GM18507 (cell line): ENCODE measurements at regions not wholly inside any gene's neighbourhood (a gene's known extent, or its start where the extent isn't known, plus 50 kb on each side); places are given as distances from the start of the nearest gene placed in this dataset.
"Not testable (repeated sequence)": the region's sequence is repeated elsewhere in the genome, so short reads cannot be mapped to it uniquely, and the experiment has no call there.

Source experiments
- DNase-seq: peaks from one replicate; pipeline ENCODE4 v3.0.0; 2011; ENCODE audit warnings: low read depth; ENCODE audit not compliant: insufficient read length; ENCODE audit errors: extremely low spot score
- FAIRE-seq: peaks from 2 replicates; lab custom pipeline; 2011; peaks lifted over from hg19 to GRCh38; lab: Jason Lieb, UNC

- FAIRE-seq, DNase-seq: not testable (repeated sequence)
Measured at GRCh38 chr10:120798276-120798675, 52.9 kb upstream of the WDR11 start.

GRCh38 chr10:120799849-120800248 is 51.3 kb upstream of the WDR11 start:
- DNase-seq (no peak), FAIRE-seq (no peak)

- DNase-seq (no peak), FAIRE-seq (no peak)
Measured at GRCh38 chr10:120800528-120801323, 50.4 kb upstream of the WDR11 start.
